A549 (cell line): ENCODE measurements at regions not wholly inside any gene's neighbourhood (a gene's known extent, or its start where the extent isn't known, plus 50 kb on each side); places are given as distances from the start of the nearest gene placed in this dataset.

ENCODE experiments used
- CBX8 ChIP-seq: fragments of 200-600 bp; sonication (generic); IDR thresholded peaks from 2 replicates; pipeline ENCODE4 v1.6.1; 2016
- CHD2 ChIP-seq: fragments of 150-350 bp; IDR thresholded peaks from 2 replicates; pipeline ENCODE4 v1.6.1; 2014; ENCODE audit warnings: low read length; ENCODE audit not compliant: partially characterized antibody
- CTCF ChIP-seq: fragments of >200 bp; sonication (Bioruptor Twin); formaldehyde crosslinking; IDR thresholded peaks from 3 replicates; pipeline ENCODE4 v1.5.1; 2016
- POLR2A ChIP-seq: IDR thresholded peaks from 2 replicates; pipeline ENCODE4 v1.6.1; 2012; ENCODE audit warnings: mild to moderate bottlenecking, low read length

GRCh38 chr2:89834306-89834705, 1142.8 kb downstream of the RPIA start:
- TF ChIP-seq CBX8 (no peak), CTCF (no peak), CHD2 (no peak), POLR2A (no peak)
